ENCODE measurements at regions not wholly inside any gene's neighbourhood (a gene's known extent, or its start where the extent isn't known, plus 50 kb on each side); places are given as distances from the start of the nearest gene placed in this dataset.

- CTCF ChIA-PET = no interaction called here
- no peak overlapping the region for H3K4me3 ChIP-seq (ENCODE audit: low read depth, low read length)
- POLR2A ChIA-PET = no interaction called here
- DNase-seq (ENCODE audit: low read depth, low spot score) = no peak
- no peak for TF ChIP-seq CTCF (IDR thresholded peaks at IDR 0.05; ENCODE audit: insufficient read depth, low read length, missing control alignments)
Observed at GRCh38 chr11:15670520-15671070, 555.9 kb downstream of the INSC start.

- TF ChIP-seq CTCF (IDR thresholded peaks at IDR 0.05; ENCODE audit: insufficient read depth, low read length, missing control alignments) = no peak
Observed at GRCh38 chr11:15671216-15671615, 556.5 kb downstream of the INSC start.

GRCh38 chr11:15672825-15673224, 558.1 kb downstream of the INSC start:
- CTCF ChIA-PET = interaction anchor here (1.1 kb wide), 1 partner anchor 22 kb away, joined by 4 read pairs; no protein-coding TSS in a partner anchor
- POLR2A ChIA-PET = no interaction called here
- TF ChIP-seq CTCF (IDR thresholded peaks at IDR 0.05; ENCODE audit: insufficient read depth, low read length, missing control alignments) = no peak

More at GRCh38 chr11:15671216-15671615, 556.5 kb downstream of the INSC start:
- DNase-seq (ENCODE audit: low read depth, low spot score) = no peak
- ChIA-PET POLR2A (no interaction called here), CTCF (no interaction called here)
- H3K4me3 ChIP-seq (ENCODE audit: low read depth, low read length) = no peak overlapping the region

GRCh38 chr11:15673408-15673831, 558.7 kb downstream of the INSC start:
- DNase-seq (ENCODE audit: low read depth, low spot score) = no peak
- POLR2A ChIA-PET = no interaction called here
- CTCF ChIA-PET = interaction anchor here (1.3 kb wide), 1 partner anchor 940 kb away, joined by 5 read pairs; no protein-coding TSS in a partner anchor
- no peak for TF ChIP-seq CTCF (IDR thresholded peaks at IDR 0.05; ENCODE audit: insufficient read depth, low read length, missing control alignments)
- no peak overlapping the region for H3K4me3 ChIP-seq (ENCODE audit: low read depth, low read length)

More at GRCh38 chr11:15672825-15673224, 558.1 kb downstream of the INSC start:
- H3K4me3 ChIP-seq (ENCODE audit: low read depth, low read length) = no peak overlapping the region
- no peak for DNase-seq (ENCODE audit: low read depth, low spot score)

- DNase-seq (ENCODE audit: low read depth, low spot score) = no peak
- ChIA-PET POLR2A (no interaction called here), CTCF (interaction anchor here (1.0 to 1.3 kb wide), 2 partner anchors 24 to 939 kb away, joined by 3 to 5 read pairs; no protein-coding TSS in a partner anchor)
- no peak for TF ChIP-seq CTCF (IDR thresholded peaks at IDR 0.05; ENCODE audit: insufficient read depth, low read length, missing control alignments)
- no peak overlapping the region for H3K4me3 ChIP-seq (ENCODE audit: low read depth, low read length)
Observed at GRCh38 chr11:15674756-15675155, 560.0 kb downstream of the INSC start.

GRCh38 chr11:15675683-15676082, 561.0 kb downstream of the INSC start:
- no peak for TF ChIP-seq CTCF (IDR thresholded peaks at IDR 0.05; ENCODE audit: insufficient read depth, low read length, missing control alignments)
- ChIA-PET CTCF (interaction anchor here (1.3 kb wide), 1 partner anchor 938 kb away, joined by 3 read pairs; no protein-coding TSS in a partner anchor), POLR2A (no interaction called here)
- no peak for DNase-seq (ENCODE audit: low read depth, low spot score)
- no peak overlapping the region for H3K4me3 ChIP-seq (ENCODE audit: low read depth, low read length)
